ENCODE measurements at regions not wholly inside any gene's neighbourhood (a gene's known extent, or its start where the extent isn't known, plus 50 kb on each side); places are given as distances from the start of the nearest gene placed in this dataset.

GRCh38 chr3:194225418-194225812 is 89.5 kb downstream of the HES1 start:
- no peak overlapping the region for H3K4me3 ChIP-seq (replicated peaks; ENCODE audit: low read depth, low read length)
- no peak for TF ChIP-seq CTCF (IDR thresholded peaks at IDR 0.05; ENCODE audit: low read depth, low read length, missing control alignments)
- no peak for DNase-seq (ENCODE audit: extremely low read depth, low read depth)

- DNase-seq (ENCODE audit: extremely low read depth, low read depth): no peak
- no peak for TF ChIP-seq CTCF (IDR thresholded peaks at IDR 0.05; ENCODE audit: low read depth, low read length, missing control alignments)
- H3K4me3 ChIP-seq (replicated peaks; ENCODE audit: low read depth, low read length): no peak overlapping the region
These were observed 90.2 kb downstream of the HES1 start for GRCh38 chr3:194225988-194226663.

GRCh38 chr3:194231929-194232832 is 96.2 kb downstream of the HES1 start:
- no peak overlapping the region for H3K4me3 ChIP-seq (replicated peaks; ENCODE audit: low read depth, low read length)
- TF ChIP-seq CTCF (IDR thresholded peaks at IDR 0.05; ENCODE audit: low read depth, low read length, missing control alignments): no peak
- DNase-seq (ENCODE audit: extremely low read depth, low read depth): no peak

GRCh38 chr3:194233150-194233549 is 97.2 kb downstream of the HES1 start:
- no peak for DNase-seq (ENCODE audit: extremely low read depth, low read depth)
- H3K4me3 ChIP-seq (replicated peaks; ENCODE audit: low read depth, low read length): no peak overlapping the region
- TF ChIP-seq CTCF (IDR thresholded peaks at IDR 0.05; ENCODE audit: low read depth, low read length, missing control alignments): no peak

GRCh38 chr3:194235160-194235559 is 99.2 kb downstream of the HES1 start:
- H3K4me3 ChIP-seq (replicated peaks; ENCODE audit: low read depth, low read length): no peak overlapping the region
- TF ChIP-seq CTCF (IDR thresholded peaks at IDR 0.05; ENCODE audit: low read depth, low read length, missing control alignments): no peak
- DNase-seq (ENCODE audit: extremely low read depth, low read depth): no peak

GRCh38 chr3:194237110-194237509 is 101.2 kb downstream of the HES1 start:
- no peak for TF ChIP-seq CTCF (IDR thresholded peaks at IDR 0.05; ENCODE audit: low read depth, low read length, missing control alignments)
- no peak for DNase-seq (ENCODE audit: extremely low read depth, low read depth)
- no peak overlapping the region for H3K4me3 ChIP-seq (replicated peaks; ENCODE audit: low read depth, low read length)

Data from HFF-Myc (cell line).